Activated CD8-positive, alpha-beta memory T cell treated with anti-CD3 and anti-CD28 coated beads for 4 hours (primary cell): ENCODE measurements at regions not wholly inside any gene's neighbourhood (a gene's known extent, or its start where the extent isn't known, plus 50 kb on each side); places are given as distances from the start of the nearest gene placed in this dataset.
A peak's percentile ranks its signal among the peaks of the same experiment; 100 is the strongest.

Source experiments
- DNase-seq, 2 donors: peaks; one replicate each; pipeline ENCODE4 v3.0.0-alpha.2; 2020; ENCODE audit warnings: low read depth in 2 of 2

DNA sequence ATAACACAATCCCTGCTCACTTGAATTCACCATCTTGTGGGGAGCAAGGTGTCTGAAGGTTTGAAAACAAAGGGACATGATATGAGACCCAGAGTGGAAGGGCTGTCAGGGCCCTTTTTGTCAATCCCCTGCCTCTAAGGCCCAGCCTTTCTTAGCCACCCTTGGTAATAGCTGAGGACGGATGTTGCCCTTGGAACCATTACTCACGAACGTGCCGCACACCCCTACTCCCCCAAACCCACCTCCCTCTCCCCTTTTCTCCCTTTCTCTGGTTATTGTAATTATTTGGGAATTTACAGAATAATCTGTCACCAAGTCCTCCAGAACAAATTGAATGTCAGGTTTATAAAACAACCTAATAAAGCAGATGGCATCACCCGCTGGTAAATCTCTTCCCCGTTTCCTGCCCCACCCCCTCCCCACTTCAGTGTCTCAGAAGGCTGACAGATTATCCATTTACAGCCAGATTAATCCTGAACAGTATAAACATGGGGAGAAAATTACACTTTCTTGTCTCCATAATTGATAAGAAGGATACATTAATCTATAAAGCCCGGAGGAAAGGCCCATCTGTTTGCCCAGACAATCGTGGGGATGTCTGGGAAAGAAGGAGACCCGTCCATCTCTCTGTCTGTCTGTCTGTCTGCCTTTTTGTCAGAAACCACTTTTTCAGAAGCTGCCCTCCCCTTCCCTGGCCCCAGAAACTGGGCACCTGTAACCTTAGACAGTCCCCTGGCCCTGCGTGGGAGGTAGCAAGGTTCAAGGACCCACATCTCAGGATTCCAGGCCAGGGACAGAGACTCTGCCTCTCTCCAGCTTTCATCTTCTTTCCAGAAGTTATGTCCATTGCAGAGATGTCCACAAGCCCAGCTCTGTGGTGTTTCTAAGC, 60.6 kb upstream of the CD34 start:
- DNase-seq, result no peak

DNA sequence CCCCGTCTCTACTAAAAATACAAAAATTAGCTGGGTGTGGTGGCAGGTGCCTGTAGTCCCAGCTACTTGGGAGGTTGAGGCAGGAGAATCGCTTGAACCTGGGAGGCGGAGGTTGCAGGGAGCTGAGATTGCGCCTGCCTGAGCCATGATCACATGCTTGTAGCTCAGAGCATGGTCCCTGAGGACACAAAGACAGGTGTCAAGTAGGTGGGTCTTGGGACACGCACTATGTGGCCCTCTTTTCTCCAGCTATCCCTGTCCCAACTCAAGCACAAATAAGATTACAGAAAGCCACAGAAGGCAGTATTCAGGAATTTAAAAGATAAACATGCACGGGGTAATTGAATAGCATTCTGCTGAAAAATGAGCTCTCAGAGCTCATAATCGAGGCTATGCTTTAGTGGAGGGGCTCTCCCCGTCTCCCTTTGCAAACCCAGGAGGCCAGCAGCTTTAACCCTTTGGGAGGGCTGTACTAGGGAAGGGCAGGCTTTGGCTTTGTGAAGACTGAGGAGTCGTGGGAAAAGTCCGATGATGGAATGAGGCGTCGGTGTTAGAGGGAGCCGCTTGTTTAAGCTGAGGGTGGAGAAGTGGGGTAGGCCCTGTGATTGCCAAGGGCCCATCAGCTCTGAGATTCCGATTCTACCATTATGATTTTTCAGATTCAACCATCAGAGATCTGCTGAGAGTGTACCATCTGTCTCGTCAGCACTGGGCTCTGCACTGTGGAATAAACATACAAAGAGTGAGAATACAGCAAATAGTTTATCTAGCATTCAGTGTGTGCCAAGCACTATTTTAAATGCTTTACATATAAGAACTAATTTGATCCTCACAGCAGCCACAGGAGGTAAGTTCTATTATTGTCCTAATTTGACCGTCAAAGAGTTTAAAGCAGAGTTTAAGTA, 59.7 kb upstream of the CD34 start:
- DNase-seq, result no peak

DNA sequence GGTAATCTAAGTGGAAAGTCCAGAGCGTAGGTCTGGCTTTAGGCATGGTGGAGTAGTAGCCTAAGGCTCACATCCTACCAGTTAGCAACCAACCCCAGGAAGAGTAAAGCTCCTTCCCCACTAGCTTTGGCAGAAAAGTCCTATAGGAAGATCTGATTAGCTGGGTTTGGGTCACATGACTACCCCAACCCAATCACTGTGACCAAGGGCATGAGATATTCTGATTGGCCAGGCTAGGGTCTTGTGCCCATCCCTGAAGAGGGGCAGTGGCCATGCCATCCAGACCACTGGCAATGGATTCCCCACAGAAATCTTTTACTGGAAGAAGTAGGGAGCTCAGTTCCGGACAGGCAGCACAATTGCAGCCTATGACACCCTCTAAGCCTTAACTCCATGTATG, 58.6 kb upstream of the CD34 start:
- DNase-seq, result no peak

- DNase-seq, result no peak
Observed at GRCh38 chr1:207968521-207969009, 57.6 kb upstream of the CD34 start.

GRCh38 chr1:207967703-207968102, 56.8 kb upstream of the CD34 start:
- no peak for DNase-seq

DNA sequence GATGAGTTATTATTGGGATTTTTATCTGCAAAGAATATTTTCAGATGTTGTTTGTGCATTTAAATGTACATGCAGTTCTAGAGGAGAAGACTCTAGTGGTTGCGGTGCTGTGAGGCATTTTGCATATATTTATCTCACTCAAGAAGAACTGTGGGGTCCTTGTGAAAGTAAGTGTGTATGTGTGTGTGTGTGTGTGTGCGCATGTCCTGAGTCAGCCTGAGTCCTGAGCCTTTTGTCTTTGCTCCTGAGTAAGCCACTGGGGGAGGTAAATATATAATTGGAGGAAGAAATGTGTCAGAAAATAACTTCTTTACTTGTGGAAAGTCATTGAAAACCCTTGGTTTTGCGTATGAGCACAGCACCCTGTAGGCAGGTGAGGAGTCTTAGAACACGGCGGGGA, 55.6 kb upstream of the CD34 start:
- no peak for DNase-seq

DNA sequence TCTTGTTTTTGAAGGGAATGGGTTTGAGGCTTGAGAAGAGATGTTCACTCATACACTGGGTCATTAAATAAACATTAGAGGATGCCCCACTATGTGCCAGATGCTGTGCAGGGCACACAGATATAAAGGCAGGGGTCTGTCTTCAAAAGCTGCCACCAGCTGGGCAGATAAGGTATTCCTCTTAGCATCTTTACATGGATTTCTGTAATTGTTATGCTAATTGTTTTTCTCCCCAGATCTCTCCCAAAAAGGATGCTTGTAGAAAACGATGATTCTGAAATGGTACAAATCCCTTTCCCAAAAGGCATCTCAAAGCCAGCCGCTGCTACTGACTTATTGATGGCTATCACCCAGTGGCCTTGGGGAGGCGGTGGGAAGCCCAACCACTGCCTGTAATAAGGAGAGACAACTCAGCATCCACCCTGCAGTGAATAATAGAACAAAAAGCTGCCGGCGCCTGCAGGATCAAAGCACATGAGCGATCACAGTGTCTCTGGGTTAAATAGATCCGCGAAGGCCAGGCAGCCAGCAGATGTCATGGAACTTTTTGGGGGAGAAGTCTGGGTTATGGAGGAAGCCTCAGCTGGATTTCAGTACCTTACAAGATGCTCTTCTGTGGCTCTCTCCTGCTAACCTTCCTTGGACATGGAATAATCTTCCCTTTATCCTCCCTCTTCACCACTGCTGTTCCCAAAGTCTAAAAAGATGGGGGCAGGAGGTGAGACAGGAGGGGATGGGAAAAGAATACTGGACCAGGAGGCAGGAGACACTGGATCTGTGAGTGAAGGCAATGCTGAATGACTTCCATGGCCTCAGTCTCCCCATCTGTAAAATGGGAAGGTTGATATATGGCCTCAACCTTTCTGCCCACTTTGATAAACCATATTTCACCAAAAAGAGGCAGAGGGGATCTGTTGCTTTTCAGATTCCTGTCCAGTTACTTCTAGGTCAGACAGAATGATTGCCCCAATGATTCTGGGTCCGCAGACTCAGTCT, 54.8 kb upstream of the CD34 start:
- DNase-seq, result no peak

GRCh38 chr1:207964195-207964966, 53.5 kb upstream of the CD34 start:
- no peak for DNase-seq

- peak; percentile 57 to 69 for DNase-seq
Observed at GRCh38 chr1:207963427-207964194, 52.7 kb upstream of the CD34 start.

DNA sequence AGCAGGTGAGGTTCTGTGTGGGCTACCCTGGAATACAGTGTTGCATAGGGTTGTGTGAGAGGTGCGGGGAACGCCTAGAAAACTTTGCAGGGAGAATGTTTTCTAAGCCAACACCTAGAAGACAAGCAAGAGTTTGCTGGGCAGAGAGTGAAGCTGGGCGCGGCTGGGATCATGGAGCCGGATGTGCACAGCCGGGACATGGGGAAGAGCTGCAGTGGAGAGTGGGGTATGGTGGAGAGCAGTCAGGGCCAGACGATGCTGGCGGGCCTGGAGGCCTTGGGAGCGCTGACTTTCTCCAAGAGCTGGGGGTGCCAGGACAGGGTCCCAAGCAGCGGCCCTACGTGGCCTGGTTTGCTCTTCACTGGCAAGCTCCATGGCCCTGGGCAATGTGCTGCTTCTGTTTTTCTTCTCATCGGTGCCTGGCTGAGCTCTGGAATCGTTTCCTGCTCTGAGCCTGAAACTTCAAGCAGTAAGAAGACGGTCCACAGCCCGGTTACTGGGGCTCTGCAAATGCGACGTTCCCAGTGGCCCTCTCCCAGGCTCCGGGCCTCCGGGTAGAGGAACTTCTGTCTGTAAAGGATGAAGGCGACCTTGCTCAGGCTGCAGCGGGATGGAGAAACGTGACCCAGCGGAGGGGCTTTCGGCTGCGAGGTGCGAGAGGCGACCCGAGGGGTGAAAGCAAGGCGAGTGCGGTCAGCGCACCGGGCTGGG, 51.9 kb upstream of the CD34 start:
- DNase-seq, result no peak
